ENCODE measurements at regions not wholly inside any gene's neighbourhood (a gene's known extent, or its start where the extent isn't known, plus 50 kb on each side); places are given as distances from the start of the nearest gene placed in this dataset.

- no peak for TF ChIP-seq GATA3 (IDR thresholded peaks at IDR 0.05; ENCODE audit: low read depth, low read length)
- TF ChIP-seq GATA2 (IDR thresholded peaks at IDR 0.05; ENCODE audit: low read depth, low read length) = no peak
Measured at GRCh38 chr2:136361521-136361920, 243.6 kb upstream of the CXCR4 start.

Data from SH-SY5Y (cell line).